Endothelial cell of umbilical vein (primary cell): ENCODE measurements at regions not wholly inside any gene's neighbourhood (a gene's known extent, or its start where the extent isn't known, plus 50 kb on each side); places are given as distances from the start of the nearest gene placed in this dataset.

Experiments
- MYC ChIP-seq: IDR thresholded peaks from one replicate; pipeline ENCODE4 v1.6.1; 2011; ENCODE audit warnings: mild to moderate bottlenecking, low read depth, low read length
- POLR2A ChIP-seq: IDR thresholded peaks from 2 replicates; pipeline ENCODE4 v1.6.1; 2012; ENCODE audit warnings: low read depth, mild to moderate bottlenecking, control low read depth, low read length
- TF ChIP-seq, protein P1 (sequence below), 2 donors: IDR thresholded peaks; 1 replicate in 1 of 2; 2 replicates in 1 of 2; pipeline ENCODE4 v1.5.1; 2011; ENCODE audit warnings: low read length in 2 of 2, mild to moderate bottlenecking in 2 of 2, moderate library complexity in 2 of 2, control low read depth in 1 of 2, inconsistent platforms in 1 of 2, low read depth in 1 of 2; ENCODE audit not compliant: insufficient read depth in 1 of 2; ENCODE audit errors: extremely low read depth in 1 of 2

DNA sequence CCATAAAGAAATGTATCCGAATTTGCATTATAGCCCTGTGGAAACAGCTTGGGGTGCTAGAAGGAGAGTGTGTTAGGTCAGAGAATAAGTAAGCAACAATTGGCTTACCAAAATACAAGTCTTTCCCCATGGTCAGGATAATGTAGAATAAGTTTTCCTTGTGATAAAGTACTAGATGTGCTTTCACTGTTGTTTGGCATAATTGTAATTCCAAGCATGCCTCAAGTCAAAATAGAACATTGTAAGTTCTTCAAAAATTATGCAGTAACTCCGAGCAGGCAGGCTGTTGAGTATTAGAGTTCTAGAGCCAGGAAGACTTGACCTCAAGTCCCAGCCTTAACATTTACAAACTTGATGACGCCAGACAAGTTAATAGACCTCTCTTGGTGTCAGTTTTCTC is 242.0 kb downstream of the TUSC7 start:
- TF ChIP-seq, protein P1, sequence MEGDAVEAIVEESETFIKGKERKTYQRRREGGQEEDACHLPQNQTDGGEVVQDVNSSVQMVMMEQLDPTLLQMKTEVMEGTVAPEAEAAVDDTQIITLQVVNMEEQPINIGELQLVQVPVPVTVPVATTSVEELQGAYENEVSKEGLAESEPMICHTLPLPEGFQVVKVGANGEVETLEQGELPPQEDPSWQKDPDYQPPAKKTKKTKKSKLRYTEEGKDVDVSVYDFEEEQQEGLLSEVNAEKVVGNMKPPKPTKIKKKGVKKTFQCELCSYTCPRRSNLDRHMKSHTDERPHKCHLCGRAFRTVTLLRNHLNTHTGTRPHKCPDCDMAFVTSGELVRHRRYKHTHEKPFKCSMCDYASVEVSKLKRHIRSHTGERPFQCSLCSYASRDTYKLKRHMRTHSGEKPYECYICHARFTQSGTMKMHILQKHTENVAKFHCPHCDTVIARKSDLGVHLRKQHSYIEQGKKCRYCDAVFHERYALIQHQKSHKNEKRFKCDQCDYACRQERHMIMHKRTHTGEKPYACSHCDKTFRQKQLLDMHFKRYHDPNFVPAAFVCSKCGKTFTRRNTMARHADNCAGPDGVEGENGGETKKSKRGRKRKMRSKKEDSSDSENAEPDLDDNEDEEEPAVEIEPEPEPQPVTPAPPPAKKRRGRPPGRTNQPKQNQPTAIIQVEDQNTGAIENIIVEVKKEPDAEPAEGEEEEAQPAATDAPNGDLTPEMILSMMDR (IDR thresholded peaks at IDR 0.05; ENCODE audit: extremely low read depth in 1 of 2, insufficient read depth in 1 of 2, low read depth in 1 of 2, low read length in 2 of 2), result no peak
- TF ChIP-seq POLR2A (no peak), MYC (no peak)
